HepG2 (cell line): ENCODE measurements at regions not wholly inside any gene's neighbourhood (a gene's known extent, or its start where the extent isn't known, plus 50 kb on each side); places are given as distances from the start of the nearest gene placed in this dataset.

Experiments
- ATAC-seq: fragments of 200-7000 bp; cut with Tn5 transposase; 3 replicates; pipeline ENCODE4 v1.9.1; 2020; ENCODE audit warnings: mild to moderate bottlenecking, moderate library complexity
- BruUV-seq: library from RNA; stranded (reverse); fragments of 400-500 nt; replicated peaks from 2 replicates; lab custom pipeline; 2021; lab: Mats Ljungman, UMichigan
- CTCF ChIA-PET: fragments of 300-600 bp; formaldehyde crosslinking; extraction: SDS; loops from one replicate; lab custom pipeline; 2021; ENCODE audit warnings: low total read pairs, inconsistent platforms, low intra/inter-chr PET ratio; lab: Yijun Ruan, JAX
- POLR2A ChIA-PET: fragments of 350-600 bp; sonication (Branson Sonifier 250); formaldehyde crosslinking; loops from one replicate; lab custom pipeline; 2020; ENCODE audit warnings: antibody characterized with exemption, inconsistent platforms; lab: Yijun Ruan, JAX
- DNase-seq: peaks from one replicate; pipeline ENCODE4 v3.0.0-alpha.2; 2015; ENCODE audit warnings: low spot score
- FAIRE-seq: peaks from 3 replicates; lab custom pipeline; 2011; peaks lifted over from hg19 to GRCh38; lab: Jason Lieb, UNC
- H2AFZ ChIP-seq: one replicate; pipeline ENCODE4 v1.6.1; 2011; ENCODE audit warnings: low read length, inconsistent platforms
- H3K27ac ChIP-seq: fragments of 300-600 bp; 3 replicates; pipeline ENCODE4 v1.8.0; 2011; ENCODE audit warnings: mixed run types, mild to moderate bottlenecking, mixed read lengths, low read length, inconsistent platforms; ENCODE audit not compliant: insufficient read depth; ENCODE audit errors: extremely low read length
- H3K27me3 ChIP-seq, 2 experiments: fragments of 200-600 bp in 1 of 2; 2 replicates in 1 of 2; 3 replicates in 1 of 2; pipeline versions ENCODE4 v1.6.0 to v1.8.0; 2011; ENCODE audit warnings: low read length in 2 of 2, mild to moderate bottlenecking in 2 of 2, moderate library complexity in 2 of 2, inconsistent platforms in 1 of 2; ENCODE audit not compliant: insufficient read depth in 2 of 2, control insufficient read depth in 1 of 2
- H3K36me3 ChIP-seq, 2 experiments: fragments of 200-600 bp in 1 of 2; replicated peaks in 1 of 2; 2 replicates in 1 of 2; 3 replicates in 1 of 2; pipeline versions ENCODE4 v1.5.1 to v1.8.0; 2011; ENCODE audit warnings: low read length in 2 of 2, inconsistent platforms in 1 of 2; ENCODE audit not compliant: insufficient read depth in 2 of 2, control insufficient read depth in 1 of 2
- H3K4me1 ChIP-seq: 2 replicates; pipeline ENCODE4 v1.5.1; 2012; ENCODE audit warnings: low read length, inconsistent platforms; ENCODE audit not compliant: insufficient read depth
- H3K4me2 ChIP-seq: 2 replicates; pipeline ENCODE4 v1.6.0; 2011; ENCODE audit warnings: low read depth, low read length, inconsistent platforms
- H3K4me3 ChIP-seq, 3 experiments: fragments of 200-600 bp in 1 of 3; sonication (generic), shearing (Covaris generic) in 1 of 3; replicated peaks in 1 of 3; 2 replicates each; pipeline ENCODE4 v1.5.1; 2011 to 2016; ENCODE audit warnings: low read length in 3 of 3, inconsistent platforms in 2 of 3, low read depth in 2 of 3, mild to moderate bottlenecking in 2 of 3, control low read depth in 1 of 3, mixed read lengths in 1 of 3; ENCODE audit not compliant: insufficient read depth in 1 of 3
- H3K79me2 ChIP-seq: one replicate; pipeline ENCODE4 v1.6.1; 2011; ENCODE audit warnings: low read length, inconsistent platforms; ENCODE audit not compliant: insufficient read depth
- H3K9ac ChIP-seq: 2 replicates; pipeline ENCODE4 v1.6.0; 2011; ENCODE audit warnings: mild to moderate bottlenecking, low read depth, low read length, inconsistent platforms; ENCODE audit not compliant: insufficient read depth
- H3K9me3 ChIP-seq: 2 replicates; pipeline ENCODE4 v1.5.1; 2012; ENCODE audit warnings: mild to moderate bottlenecking, low read length
- H4K20me1 ChIP-seq: 2 replicates; pipeline ENCODE4 v1.6.0; 2011; ENCODE audit warnings: inconsistent platforms, mild to moderate bottlenecking, low read length, moderate library complexity; ENCODE audit not compliant: insufficient read depth
- FOSL1 ChIP-seq: sonication (generic); formaldehyde crosslinking; IDR thresholded peaks from 2 replicates; pipeline ENCODE4 v1.9.0; 2021; ENCODE audit warnings: missing genetic modification reagents, borderline replicate concordance
- IKZF1 ChIP-seq: fragments of 450-650 bp; IDR thresholded peaks from 2 replicates; pipeline ENCODE4 v1.7.1; 2016
- NR2F2 ChIP-seq: IDR thresholded peaks from 2 replicates; pipeline ENCODE4 v1.6.1; 2012; ENCODE audit warnings: low read depth, inconsistent platforms, borderline replicate concordance
- RORA ChIP-seq: sonication (generic); formaldehyde crosslinking; IDR thresholded peaks from 2 replicates; pipeline ENCODE4 v1.5.0; 2020; ENCODE audit warnings: mild to moderate bottlenecking, missing genetic modification reagents, moderate library complexity
- RXRB ChIP-seq: IDR thresholded peaks from 2 replicates; pipeline ENCODE4 v1.6.1; 2016; ENCODE audit warnings: borderline replicate concordance, missing genetic modification reagents, missing compliant biosample characterization
- SUZ12 ChIP-seq: fragments of 150-350 bp; IDR thresholded peaks from 2 replicates; pipeline ENCODE4 v1.6.1; 2014; ENCODE audit warnings: low read depth, low read length
- YY1 ChIP-seq: IDR thresholded peaks from 2 replicates; pipeline ENCODE4 v1.6.1; 2011; ENCODE audit warnings: low read length, low read depth, moderate library complexity, mild to moderate bottlenecking; ENCODE audit not compliant: insufficient read depth, insufficient replicate concordance
- ZBTB8A ChIP-seq: sonication (generic); formaldehyde crosslinking; IDR thresholded peaks from 2 replicates; pipeline ENCODE4 v1.4.0; 2020; ENCODE audit warnings: mild to moderate bottlenecking, low read depth, missing genetic modification reagents, borderline replicate concordance
- ZFP36L2 ChIP-seq: sonication (generic); formaldehyde crosslinking; IDR thresholded peaks from 2 replicates; pipeline ENCODE4 v1.4.0; 2020; ENCODE audit warnings: missing genetic modification reagents
- ZNF431 ChIP-seq: sonication (generic); formaldehyde crosslinking; IDR thresholded peaks from 2 replicates; pipeline ENCODE4 v1.9.0; 2022; ENCODE audit warnings: missing genetic modification reagents, low read depth, mild to moderate bottlenecking, borderline replicate concordance
- ZNF616 ChIP-seq: sonication (generic); formaldehyde crosslinking; IDR thresholded peaks from 2 replicates; pipeline ENCODE4 v1.5.0; 2020; ENCODE audit warnings: low read depth, mild to moderate bottlenecking, missing genetic modification reagents
- ZNF660 ChIP-seq: sonication (generic); formaldehyde crosslinking; IDR thresholded peaks from 2 replicates; pipeline ENCODE4 v1.5.1; 2020; ENCODE audit warnings: mild to moderate bottlenecking, low read depth, missing genetic modification reagents, borderline replicate concordance
- ZSCAN21 ChIP-seq: sonication (generic); formaldehyde crosslinking; IDR thresholded peaks from 2 replicates; pipeline ENCODE4 v1.8.0; 2022; ENCODE audit warnings: mild to moderate bottlenecking, missing genetic modification reagents, moderate library complexity, borderline replicate concordance
- ZSCAN31 ChIP-seq: sonication (generic); formaldehyde crosslinking; IDR thresholded peaks from 2 replicates; pipeline ENCODE4 v1.5.0; 2020; ENCODE audit warnings: low read depth, mild to moderate bottlenecking, missing genetic modification reagents
- WGBS: methylation state at CpG from one replicate; pipeline ENCODE4 v1.1.6; 2017; ENCODE audit warnings: low lambda C conversion rate; 5-methylcytosine and 5-hydroxymethylcytosine counted together
- in situ Hi-C: cut with HindIII; loops from 2 replicates; pipeline ENCODE4 v1.10.0; 2017; ENCODE audit warnings: low pct_unique_long_range_greater_than_20kb; ENCODE audit not compliant: extremely low pct_ligation_motif_present
- intact Hi-C: fragments of 100-400 bp; cut with micrococcal nuclease; formaldehyde crosslinking; loops from one replicate; pipeline ENCODE4 v1.10.0; 2022; ENCODE audit not compliant: unreplicated experiment
- TF ChIP-seq, protein P1 (sequence below): sonication (generic); formaldehyde crosslinking; IDR thresholded peaks from 2 replicates; pipeline ENCODE4 v1.5.0; 2020; ENCODE audit warnings: mild to moderate bottlenecking, missing genetic modification reagents
- TF ChIP-seq, protein P2 (sequence below): IDR thresholded peaks from 2 replicates; pipeline ENCODE4 v1.6.1; 2016; ENCODE audit warnings: mild to moderate bottlenecking, missing biosample characterization, missing genetic modification reagents
- TF ChIP-seq, protein P3 (sequence below): fragments of 450-650 bp; IDR thresholded peaks from 2 replicates; pipeline ENCODE4 v1.6.1; 2017; ENCODE audit warnings: mild to moderate bottlenecking

DNA sequence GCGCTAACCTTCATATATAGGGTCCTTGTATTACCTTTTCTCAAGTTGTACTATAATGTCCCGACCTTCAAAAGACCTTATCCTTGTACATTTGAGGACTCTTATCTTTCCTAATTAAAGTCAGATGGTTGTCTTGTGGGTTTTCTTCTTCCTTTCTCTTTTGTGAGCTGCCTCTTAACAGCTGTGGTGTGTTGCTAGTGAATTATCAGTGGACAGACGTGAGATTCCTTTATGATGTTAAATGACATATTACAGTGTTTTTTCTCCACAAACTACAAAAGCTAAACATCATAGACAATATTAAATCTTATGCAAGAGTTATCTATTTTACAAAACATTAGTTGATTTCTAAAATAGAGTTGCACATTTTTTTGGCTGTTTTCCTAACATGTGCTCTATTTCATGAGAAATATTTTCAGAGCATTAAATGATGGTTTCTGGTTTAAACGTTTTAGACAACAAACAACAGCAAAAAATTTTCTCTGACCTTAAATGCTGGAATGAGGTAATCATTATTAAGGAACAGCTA lies 272.2 kb upstream of the NPVF start (continued):
- no peak for TF ChIP-seq NR2F2
- no peak for TF ChIP-seq ZSCAN21 (CRISPR knock-in tag)
- no peak for TF ChIP-seq SUZ12
- TF ChIP-seq IKZF1, result no peak
- no peak for TF ChIP-seq ZNF660 (CRISPR knock-in tag)
- TF ChIP-seq ZSCAN31 (CRISPR knock-in tag), result no peak
- no peak for TF ChIP-seq RORA

DNA sequence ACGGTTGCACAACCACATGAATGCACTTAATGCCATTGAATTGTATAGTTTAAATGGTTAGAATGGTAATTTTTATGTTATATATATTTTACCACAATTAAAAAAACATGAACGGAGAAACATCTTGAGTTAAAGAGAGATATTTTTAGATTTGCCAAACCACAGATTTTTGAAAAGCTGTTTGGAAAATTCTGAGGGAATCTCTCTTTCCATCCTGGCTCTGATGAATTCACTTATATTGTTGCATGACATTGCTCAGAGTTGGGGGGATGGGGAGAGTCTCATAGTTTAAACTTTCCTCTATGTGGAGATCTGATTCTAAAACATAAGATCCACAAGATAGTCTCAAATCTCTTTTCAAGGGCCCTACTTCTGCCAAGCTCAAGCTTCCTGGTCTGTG lies 275.0 kb upstream of the NPVF start:
- DNase-seq, result no peak
- in situ Hi-C loops, result no loop called here

More for the DNA sequence above, 275.0 kb upstream of the NPVF start:
- Histone ChIP-seq H3K79me2 (no peaks in the 10 kb centered on the region), H3K4me3 (no peak overlapping the region), H2AFZ (no peak overlapping the region), H3K9ac (no peak overlapping the region), H3K4me1 (no peaks in the 10 kb centered on the region), H3K9me3 (no peaks in the 10 kb centered on the region), H3K27ac (no peak overlapping the region), H3K27me3 (0 out of 5 replicates have a peak, but pooled peaks cover 0 to 3% of the 10 kb centered on the region in 2 experiments), H4K20me1 (no peaks in the 10 kb centered on the region), H3K36me3 (no peaks in the 10 kb centered on the region), H3K4me2 (no peak overlapping the region)
- no TSS peak for BruUV-seq
- CTCF ChIA-PET, result no interaction called here
- intact Hi-C loops, result no loop called here
- TF ChIP-seq YY1, result no peak
- TF ChIP-seq FOSL1 (CRISPR knock-in tag), result no peak
- no peak for TF ChIP-seq ZNF616 (CRISPR knock-in tag)
- TF ChIP-seq RXRB (CRISPR knock-in tag), result no peak
- TF ChIP-seq, protein P1, sequence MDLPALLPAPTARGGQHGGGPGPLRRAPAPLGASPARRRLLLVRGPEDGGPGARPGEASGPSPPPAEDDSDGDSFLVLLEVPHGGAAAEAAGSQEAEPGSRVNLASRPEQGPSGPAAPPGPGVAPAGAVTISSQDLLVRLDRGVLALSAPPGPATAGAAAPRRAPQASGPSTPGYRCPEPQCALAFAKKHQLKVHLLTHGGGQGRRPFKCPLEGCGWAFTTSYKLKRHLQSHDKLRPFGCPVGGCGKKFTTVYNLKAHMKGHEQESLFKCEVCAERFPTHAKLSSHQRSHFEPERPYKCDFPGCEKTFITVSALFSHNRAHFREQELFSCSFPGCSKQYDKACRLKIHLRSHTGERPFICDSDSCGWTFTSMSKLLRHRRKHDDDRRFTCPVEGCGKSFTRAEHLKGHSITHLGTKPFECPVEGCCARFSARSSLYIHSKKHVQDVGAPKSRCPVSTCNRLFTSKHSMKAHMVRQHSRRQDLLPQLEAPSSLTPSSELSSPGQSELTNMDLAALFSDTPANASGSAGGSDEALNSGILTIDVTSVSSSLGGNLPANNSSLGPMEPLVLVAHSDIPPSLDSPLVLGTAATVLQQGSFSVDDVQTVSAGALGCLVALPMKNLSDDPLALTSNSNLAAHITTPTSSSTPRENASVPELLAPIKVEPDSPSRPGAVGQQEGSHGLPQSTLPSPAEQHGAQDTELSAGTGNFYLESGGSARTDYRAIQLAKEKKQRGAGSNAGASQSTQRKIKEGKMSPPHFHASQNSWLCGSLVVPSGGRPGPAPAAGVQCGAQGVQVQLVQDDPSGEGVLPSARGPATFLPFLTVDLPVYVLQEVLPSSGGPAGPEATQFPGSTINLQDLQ (CRISPR knock-in tag), result no peak
- no peak for TF ChIP-seq ZFP36L2
- TF ChIP-seq, protein P2, sequence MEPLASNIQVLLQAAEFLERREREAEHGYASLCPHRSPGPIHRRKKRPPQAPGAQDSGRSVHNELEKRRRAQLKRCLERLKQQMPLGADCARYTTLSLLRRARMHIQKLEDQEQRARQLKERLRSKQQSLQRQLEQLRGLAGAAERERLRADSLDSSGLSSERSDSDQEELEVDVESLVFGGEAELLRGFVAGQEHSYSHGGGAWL (CRISPR knock-in tag), result no peak
- TF ChIP-seq, protein P3, sequence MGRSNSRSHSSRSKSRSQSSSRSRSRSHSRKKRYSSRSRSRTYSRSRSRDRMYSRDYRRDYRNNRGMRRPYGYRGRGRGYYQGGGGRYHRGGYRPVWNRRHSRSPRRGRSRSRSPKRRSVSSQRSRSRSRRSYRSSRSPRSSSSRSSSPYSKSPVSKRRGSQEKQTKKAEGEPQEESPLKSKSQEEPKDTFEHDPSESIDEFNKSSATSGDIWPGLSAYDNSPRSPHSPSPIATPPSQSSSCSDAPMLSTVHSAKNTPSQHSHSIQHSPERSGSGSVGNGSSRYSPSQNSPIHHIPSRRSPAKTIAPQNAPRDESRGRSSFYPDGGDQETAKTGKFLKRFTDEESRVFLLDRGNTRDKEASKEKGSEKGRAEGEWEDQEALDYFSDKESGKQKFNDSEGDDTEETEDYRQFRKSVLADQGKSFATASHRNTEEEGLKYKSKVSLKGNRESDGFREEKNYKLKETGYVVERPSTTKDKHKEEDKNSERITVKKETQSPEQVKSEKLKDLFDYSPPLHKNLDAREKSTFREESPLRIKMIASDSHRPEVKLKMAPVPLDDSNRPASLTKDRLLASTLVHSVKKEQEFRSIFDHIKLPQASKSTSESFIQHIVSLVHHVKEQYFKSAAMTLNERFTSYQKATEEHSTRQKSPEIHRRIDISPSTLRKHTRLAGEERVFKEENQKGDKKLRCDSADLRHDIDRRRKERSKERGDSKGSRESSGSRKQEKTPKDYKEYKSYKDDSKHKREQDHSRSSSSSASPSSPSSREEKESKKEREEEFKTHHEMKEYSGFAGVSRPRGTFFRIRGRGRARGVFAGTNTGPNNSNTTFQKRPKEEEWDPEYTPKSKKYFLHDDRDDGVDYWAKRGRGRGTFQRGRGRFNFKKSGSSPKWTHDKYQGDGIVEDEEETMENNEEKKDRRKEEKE, result no peak
- no peak for TF ChIP-seq ZBTB8A
- TF ChIP-seq ZNF431 (CRISPR knock-in tag), result no peak
- POLR2A ChIA-PET, result no interaction called here
- 0% methylated on average over 2 of the region's 2 CpGs for WGBS
- FAIRE-seq (no peak), ATAC-seq (no peak)
